ENCODE measurements at regions not wholly inside any gene's neighbourhood (a gene's known extent, or its start where the extent isn't known, plus 50 kb on each side); places are given as distances from the start of the nearest gene placed in this dataset.

GRCh38 chr4:112847781-112848180, 201.7 kb upstream of the ANK2 start:
- DNase-seq (ENCODE audit: low read depth in 2 of 2), result no peak

GRCh38 chr4:112848911-112849310, 200.5 kb upstream of the ANK2 start:
- no peak for DNase-seq (ENCODE audit: low read depth in 2 of 2)

- no peak for DNase-seq (ENCODE audit: low read depth in 2 of 2)
These were observed 196.9 kb upstream of the ANK2 start for GRCh38 chr4:112852601-112853000.

GRCh38 chr4:112853662-112854256, 195.7 kb upstream of the ANK2 start:
- DNase-seq (ENCODE audit: low read depth in 2 of 2), result no peak

- DNase-seq (ENCODE audit: low read depth in 2 of 2), result no peak
These were observed 195.0 kb upstream of the ANK2 start for GRCh38 chr4:112854420-112854819.

GRCh38 chr4:112855058-112855457, 194.4 kb upstream of the ANK2 start:
- no peak for DNase-seq (ENCODE audit: low read depth in 2 of 2)

GRCh38 chr4:112857461-112857860, 192.0 kb upstream of the ANK2 start:
- DNase-seq (ENCODE audit: low read depth in 2 of 2), result no peak

GRCh38 chr4:112858751-112859150, 190.7 kb upstream of the ANK2 start:
- DNase-seq (ENCODE audit: low read depth in 2 of 2), result no peak

- DNase-seq (ENCODE audit: low read depth in 2 of 2), result no peak
These were observed 189.8 kb upstream of the ANK2 start for GRCh38 chr4:112859456-112860184.

- DNase-seq (ENCODE audit: low read depth in 2 of 2), result no peak
These were observed 188.4 kb upstream of the ANK2 start for GRCh38 chr4:112860830-112861690.

GRCh38 chr4:112861691-112862674, 187.5 kb upstream of the ANK2 start:
- DNase-seq (ENCODE audit: low read depth in 2 of 2), result no peak

- DNase-seq (ENCODE audit: low read depth in 2 of 2), result no peak
These were observed 184.0 kb upstream of the ANK2 start for GRCh38 chr4:112865443-112865842.

GRCh38 chr4:112876316-112876715, 173.1 kb upstream of the ANK2 start:
- DNase-seq (ENCODE audit: low read depth in 2 of 2), result no peak

- DNase-seq (ENCODE audit: low read depth in 2 of 2), result no peak
These were observed 167.6 kb upstream of the ANK2 start for GRCh38 chr4:112881842-112882241.

GRCh38 chr4:112882286-112882685, 167.2 kb upstream of the ANK2 start:
- no peak for DNase-seq (ENCODE audit: low read depth in 2 of 2)

- no peak for DNase-seq (ENCODE audit: low read depth in 2 of 2)
These were observed 165.0 kb upstream of the ANK2 start for GRCh38 chr4:112884406-112884805.

- DNase-seq (ENCODE audit: low read depth in 2 of 2), result no peak
These were observed 163.6 kb upstream of the ANK2 start for GRCh38 chr4:112885897-112886296.

GRCh38 chr4:112888622-112889021, 160.8 kb upstream of the ANK2 start:
- DNase-seq (ENCODE audit: low read depth in 2 of 2), result no peak

- DNase-seq (ENCODE audit: low read depth in 2 of 2), result no peak
These were observed 160.3 kb upstream of the ANK2 start for GRCh38 chr4:112889199-112889598.

- DNase-seq (ENCODE audit: low read depth in 2 of 2), result no peak
These were observed 159.6 kb upstream of the ANK2 start for GRCh38 chr4:112889619-112890527.

All from activated CD4-positive, alpha-beta T cell treated with anti-CD3 and anti-CD28 coated beads for 24 hours (primary cell).